Right lobe of liver (tissue), 4 donors: ENCODE measurements at regions not wholly inside any gene's neighbourhood (a gene's known extent, or its start where the extent isn't known, plus 50 kb on each side); places are given as distances from the start of the nearest gene placed in this dataset.

Experiments
- POLR2A ChIP-seq: fragments of 450-650 bp; IDR thresholded peaks from one replicate; pipeline ENCODE4 v1.6.1; 2017; ENCODE audit warnings: antibody characterized with exemption, mild to moderate bottlenecking
- TF ChIP-seq, protein P1 (sequence below), 4 donors: fragments of 200-600 bp in 3 of 4; fragments of 450-650 bp in 1 of 4; IDR thresholded peaks; one replicate each; pipeline versions ENCODE4 v1.5.1 to v1.8.0; 2016 to 2022; ENCODE audit warnings: antibody characterized with exemption in 4 of 4, mild to moderate bottlenecking in 2 of 4
- donor health status: DM: no; HTN: no; CAD: no.
- donor health status: DM: no; HTN: no; CAD: no.
- donor health status: DM: no; HTN: yes; CAD: no.

DNA sequence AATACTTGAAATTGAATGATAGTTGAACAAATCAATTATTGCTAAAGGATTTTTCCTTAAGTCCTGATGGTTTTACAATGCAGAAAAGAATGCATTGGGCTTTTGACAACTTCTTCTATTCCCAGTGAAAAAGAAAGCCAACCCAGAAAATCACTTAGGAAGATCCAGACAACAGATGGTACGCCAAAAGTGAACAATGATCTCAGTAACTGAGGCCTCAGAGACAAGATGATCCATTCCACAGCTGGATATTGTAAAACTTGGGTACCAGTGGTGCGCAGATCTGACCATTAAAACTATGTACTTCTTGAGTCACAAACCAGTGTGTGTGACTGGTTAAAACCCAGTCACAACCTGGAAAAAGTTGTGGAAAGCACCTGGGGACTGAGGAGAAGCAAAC lies 173.5 kb downstream of the ETAA1 start:
- no peak for TF ChIP-seq POLR2A
- TF ChIP-seq, protein P1, sequence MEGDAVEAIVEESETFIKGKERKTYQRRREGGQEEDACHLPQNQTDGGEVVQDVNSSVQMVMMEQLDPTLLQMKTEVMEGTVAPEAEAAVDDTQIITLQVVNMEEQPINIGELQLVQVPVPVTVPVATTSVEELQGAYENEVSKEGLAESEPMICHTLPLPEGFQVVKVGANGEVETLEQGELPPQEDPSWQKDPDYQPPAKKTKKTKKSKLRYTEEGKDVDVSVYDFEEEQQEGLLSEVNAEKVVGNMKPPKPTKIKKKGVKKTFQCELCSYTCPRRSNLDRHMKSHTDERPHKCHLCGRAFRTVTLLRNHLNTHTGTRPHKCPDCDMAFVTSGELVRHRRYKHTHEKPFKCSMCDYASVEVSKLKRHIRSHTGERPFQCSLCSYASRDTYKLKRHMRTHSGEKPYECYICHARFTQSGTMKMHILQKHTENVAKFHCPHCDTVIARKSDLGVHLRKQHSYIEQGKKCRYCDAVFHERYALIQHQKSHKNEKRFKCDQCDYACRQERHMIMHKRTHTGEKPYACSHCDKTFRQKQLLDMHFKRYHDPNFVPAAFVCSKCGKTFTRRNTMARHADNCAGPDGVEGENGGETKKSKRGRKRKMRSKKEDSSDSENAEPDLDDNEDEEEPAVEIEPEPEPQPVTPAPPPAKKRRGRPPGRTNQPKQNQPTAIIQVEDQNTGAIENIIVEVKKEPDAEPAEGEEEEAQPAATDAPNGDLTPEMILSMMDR (IDR thresholded peaks at IDR 0.05): no peak
